Body of pancreas (tissue), 4 donors: ENCODE measurements at regions not wholly inside any gene's neighbourhood (a gene's known extent, or its start where the extent isn't known, plus 50 kb on each side); places are given as distances from the start of the nearest gene placed in this dataset.
"Not testable (repeated sequence)": the region's sequence is repeated elsewhere in the genome, so short reads cannot be mapped to it uniquely, and the experiment has no call there.

ENCODE experiments used
- ATAC-seq: fragments of 150-250 bp; one replicate; pipeline ENCODE4 v1.9.1; 2016
- DNase-seq, 4 donors: peaks; one replicate each; pipeline ENCODE4 v3.0.0-alpha.2; 2019
- H3K27ac ChIP-seq, 4 donors: fragments of 200-600 bp; sonication (generic); 1 replicate in 3 of 4; 2 replicates in 1 of 4; pipeline versions ENCODE4 v1.5.1 to v1.6.1; 2016 to 2019; ENCODE audit warnings: mild to moderate bottlenecking in 1 of 4, mixed read lengths in 1 of 4, moderate library complexity in 1 of 4
- H3K27me3 ChIP-seq, 2 donors: fragments of 200-600 bp; sonication (generic); one replicate each; pipeline ENCODE4 v1.6.0; 2016; ENCODE audit warnings: mild to moderate bottlenecking in 1 of 2
- H3K36me3 ChIP-seq, 2 donors: fragments of 200-600 bp; sonication (generic); replicated peaks in 1 of 2; 2 replicates each; pipeline ENCODE4 v1.5.1; 2016; ENCODE audit warnings: low read depth in 2 of 2; ENCODE audit not compliant: insufficient read depth in 1 of 2
- H3K4me1 ChIP-seq: fragments of 200-600 bp; sonication (generic); one replicate; pipeline ENCODE4 v1.6.0; 2016
- H3K4me3 ChIP-seq, 2 donors: fragments of 200-600 bp; sonication (generic); 1 replicate in 1 of 2; 2 replicates in 1 of 2; pipeline ENCODE4 v1.5.1; 2016 to 2019
- H3K9me3 ChIP-seq, 3 donors: fragments of 200-600 bp; sonication (generic); 1 replicate in 2 of 3; 2 replicates in 1 of 3; pipeline ENCODE4 v1.5.1; 2016
- CTCF ChIP-seq, 7 experiments: fragments of 450-650 bp in 4 of 7; fragments of 200-600 bp in 3 of 7; sonication (generic) in 3 of 7; IDR thresholded peaks; one replicate each; pipeline ENCODE4 v1.5.1; 2016 to 2019; ENCODE audit warnings: antibody characterized with exemption in 7 of 7
- POLR2A ChIP-seq, 3 donors: fragments of 450-650 bp; IDR thresholded peaks; one replicate each; pipeline ENCODE4 v1.6.1; 2016; ENCODE audit warnings: antibody characterized with exemption in 3 of 3, mild to moderate bottlenecking in 2 of 3
- WGBS, 2 donors: methylation state at CpG; one replicate each; pipeline ENCODE4 v1.1.5; 2017; 5-methylcytosine and 5-hydroxymethylcytosine counted together
- intact Hi-C: fragments of 100-400 bp; cut with DNase I; formaldehyde crosslinking; loops from one replicate; pipeline ENCODE4 v1.15.1; 2023

- H3K4me3 ChIP-seq: no peak overlapping the region
- ATAC-seq (no peak), DNase-seq (no peak)
- TF ChIP-seq POLR2A (IDR thresholded peaks at IDR 0.05) (no peak), CTCF (IDR thresholded peaks at IDR 0.05) (no peak)
- intact Hi-C loops: no loop called here
- H3K36me3 ChIP-seq: no peaks in the 10 kb centered on the region
- no peaks in the 10 kb centered on the region for H3K27me3 ChIP-seq
- H3K27ac ChIP-seq: no peak overlapping the region
- 38 to 62% methylated on average over 3 of the region's 3 CpGs for WGBS, 2 donors
- H3K9me3 ChIP-seq: no peaks in the 10 kb centered on the region
- H3K4me1 ChIP-seq: peaks cover 10% of the 10 kb centered on the region
These were observed 62.1 kb upstream of the NRIP1 start for GRCh38 chr21:15126948-15127347.

GRCh38 chr21:15127437-15127836 is 62.6 kb upstream of the NRIP1 start:
- Histone ChIP-seq H3K4me3 (no peak overlapping the region), H3K9me3 (no peaks in the 10 kb centered on the region), H3K4me1 (peaks cover 5% of the 10 kb centered on the region), H3K36me3 (no peaks in the 10 kb centered on the region), H3K27ac (no peak overlapping the region), H3K27me3 (no peaks in the 10 kb centered on the region)
- no peak for ATAC-seq
- intact Hi-C loops: no loop called here
- no peak for DNase-seq
- TF ChIP-seq CTCF (IDR thresholded peaks at IDR 0.05): no peak
- TF ChIP-seq POLR2A (IDR thresholded peaks at IDR 0.05): no peak

GRCh38 chr21:15128267-15128666 is 63.5 kb upstream of the NRIP1 start:
- intact Hi-C loops: no loop called here
- WGBS, 2 donors: 71 to 73% methylated on average over 1 of the region's 1 CpG
- DNase-seq: no peak
- H3K36me3 ChIP-seq: no peaks in the 10 kb centered on the region
- no peaks in the 10 kb centered on the region for H3K9me3 ChIP-seq
- no peak overlapping the region for H3K27ac ChIP-seq
- H3K4me1 ChIP-seq: no peaks in the 10 kb centered on the region
- no peak overlapping the region for H3K4me3 ChIP-seq
- TF ChIP-seq POLR2A (IDR thresholded peaks at IDR 0.05) (no peak), CTCF (IDR thresholded peaks at IDR 0.05) (no peak)
- H3K27me3 ChIP-seq: no peaks in the 10 kb centered on the region
- ATAC-seq: no peak

- H3K4me3 ChIP-seq, DNase-seq, H3K27me3 ChIP-seq, H3K9me3 ChIP-seq, H3K4me1 ChIP-seq, H3K27ac ChIP-seq, intact Hi-C loops, ATAC-seq, H3K36me3 ChIP-seq: not testable (repeated sequence)
These were observed 63.9 kb upstream of the NRIP1 start for GRCh38 chr21:15128714-15129113.

- DNase-seq (no peak), ATAC-seq (no peak)
- intact Hi-C loops: no loop called here
- no peaks in the 10 kb centered on the region for H3K27me3 ChIP-seq
- H3K36me3 ChIP-seq: no peaks in the 10 kb centered on the region
- H3K4me1 ChIP-seq: peaks cover 13% of the 10 kb centered on the region
- H3K4me3 ChIP-seq: no peak overlapping the region
- WGBS, 2 donors: 88 to 91% methylated on average over 6 of the region's 6 CpGs
- H3K27ac ChIP-seq: no peak overlapping the region
- H3K9me3 ChIP-seq: no peaks in the 10 kb centered on the region
- TF ChIP-seq POLR2A (IDR thresholded peaks at IDR 0.05): no peak
- no peak for TF ChIP-seq CTCF (IDR thresholded peaks at IDR 0.05)
These were observed 65.5 kb upstream of the NRIP1 start for GRCh38 chr21:15130326-15130725.
